Skeletal muscle tissue (tissue), 3 donors: ENCODE measurements at regions not wholly inside any gene's neighbourhood (a gene's known extent, or its start where the extent isn't known, plus 50 kb on each side); places are given as distances from the start of the nearest gene placed in this dataset.

Experiments
- H3K27ac ChIP-seq: one replicate; pipeline ENCODE4 v1.7.0; 2013; ENCODE audit warnings: mild to moderate bottlenecking, low read depth, low read length, inconsistent platforms
- H3K27me3 ChIP-seq, 3 donors: one replicate each; pipeline ENCODE4 v1.7.0; 2013; ENCODE audit warnings: low read length in 3 of 3; ENCODE audit not compliant: control insufficient read depth in 3 of 3, insufficient read depth in 3 of 3
- H3K36me3 ChIP-seq, 3 donors: one replicate each; pipeline ENCODE4 v1.7.0; 2013; ENCODE audit warnings: low read length in 3 of 3; ENCODE audit not compliant: control insufficient read depth in 3 of 3, insufficient read depth in 3 of 3
- H3K4me1 ChIP-seq, 3 donors: one replicate each; pipeline ENCODE4 v1.7.0; 2013; ENCODE audit warnings: low read length in 3 of 3, mild to moderate bottlenecking in 3 of 3; ENCODE audit not compliant: control insufficient read depth in 3 of 3, insufficient read depth in 3 of 3
- H3K4me3 ChIP-seq, 3 donors: one replicate each; pipeline ENCODE4 v1.7.0; 2013; ENCODE audit warnings: low read length in 3 of 3
- H3K9ac ChIP-seq, 3 donors: one replicate each; pipeline ENCODE4 v1.7.0; 2013; ENCODE audit warnings: low read length in 3 of 3, mild to moderate bottlenecking in 3 of 3, moderate library complexity in 2 of 3, low read depth in 1 of 3
- H3K9me3 ChIP-seq, 3 donors: one replicate each; pipeline ENCODE4 v1.7.0; 2013; ENCODE audit warnings: low read length in 3 of 3; ENCODE audit not compliant: control insufficient read depth in 3 of 3
- donor health status: Osteomylitis.

- H3K27me3 ChIP-seq, result no peaks in the 10 kb centered on the region
- H3K9ac ChIP-seq, result no peak overlapping the region
- no peaks in the 10 kb centered on the region for H3K36me3 ChIP-seq
- H3K4me1 ChIP-seq, result peaks cover 4 to 13% (median 11%) of the 10 kb centered on the region in 3 donors
- no peak overlapping the region for H3K4me3 ChIP-seq
- H3K9me3 ChIP-seq, result no peaks in the 10 kb centered on the region
- no peak overlapping the region for H3K27ac ChIP-seq
These were observed 215.5 kb downstream of the ANKRD60 start for GRCh38 chr20:58012731-58013510.

- no peak overlapping the region for H3K27ac ChIP-seq
- H3K9ac ChIP-seq, result no peak overlapping the region
These were observed 216.4 kb downstream of the ANKRD60 start for GRCh38 chr20:58011947-58012610.

GRCh38 chr20:58011106-58011946, 217.1 kb downstream of the ANKRD60 start:
- no peaks in the 10 kb centered on the region for H3K36me3 ChIP-seq
- H3K9ac ChIP-seq, result no peak overlapping the region
- no peak overlapping the region for H3K4me3 ChIP-seq
- no peaks in the 10 kb centered on the region for H3K27me3 ChIP-seq
- H3K4me1 ChIP-seq, result peaks cover 0 to 6% (median 5%) of the 10 kb centered on the region in 3 donors
- H3K9me3 ChIP-seq, result no peaks in the 10 kb centered on the region
- H3K27ac ChIP-seq, result no peak overlapping the region

More at GRCh38 chr20:58011947-58012610, 216.4 kb downstream of the ANKRD60 start:
- no peak overlapping the region for H3K4me3 ChIP-seq
- no peaks in the 10 kb centered on the region for H3K9me3 ChIP-seq
- no peaks in the 10 kb centered on the region for H3K36me3 ChIP-seq
- H3K4me1 ChIP-seq, result peaks cover 0 to 6% (median 5%) of the 10 kb centered on the region in 3 donors
- no peaks in the 10 kb centered on the region for H3K27me3 ChIP-seq

GRCh38 chr20:58010666-58011065, 217.8 kb downstream of the ANKRD60 start:
- Histone ChIP-seq H3K27ac (no peak overlapping the region), H3K27me3 (no peaks in the 10 kb centered on the region), H3K4me1 (peaks cover 0 to 6% (median 5%) of the 10 kb centered on the region in 3 donors), H3K36me3 (no peaks in the 10 kb centered on the region), H3K4me3 (no peak overlapping the region), H3K9me3 (no peaks in the 10 kb centered on the region), H3K9ac (no peak overlapping the region)

GRCh38 chr20:58010186-58010585, 218.3 kb downstream of the ANKRD60 start:
- Histone ChIP-seq H3K36me3 (no peaks in the 10 kb centered on the region), H3K4me3 (no peak overlapping the region), H3K4me1 (peaks cover 0 to 6% (median 5%) of the 10 kb centered on the region in 3 donors), H3K27ac (no peak overlapping the region), H3K27me3 (no peaks in the 10 kb centered on the region), H3K9ac (no peak overlapping the region), H3K9me3 (no peaks in the 10 kb centered on the region)

- Histone ChIP-seq H3K27ac (no peak overlapping the region), H3K4me1 (peaks cover 0 to 6% (median 5%) of the 10 kb centered on the region in 3 donors), H3K27me3 (no peaks in the 10 kb centered on the region), H3K9ac (no peak overlapping the region), H3K9me3 (no peaks in the 10 kb centered on the region), H3K36me3 (no peaks in the 10 kb centered on the region), H3K4me3 (no peak overlapping the region)
These were observed 219.6 kb downstream of the ANKRD60 start for GRCh38 chr20:58008866-58009265.

- Histone ChIP-seq H3K4me3 (no peak overlapping the region), H3K27ac (no peak overlapping the region), H3K9ac (no peak overlapping the region), H3K9me3 (no peaks in the 10 kb centered on the region), H3K27me3 (no peaks in the 10 kb centered on the region), H3K36me3 (no peaks in the 10 kb centered on the region), H3K4me1 (peaks cover 0 to 6% (median 5%) of the 10 kb centered on the region in 3 donors)
These were observed 220.0 kb downstream of the ANKRD60 start for GRCh38 chr20:58008413-58008812.

GRCh38 chr20:58007947-58008346, 220.5 kb downstream of the ANKRD60 start:
- H3K4me1 ChIP-seq, result peaks cover 0 to 6% (median 5%) of the 10 kb centered on the region in 3 donors
- no peaks in the 10 kb centered on the region for H3K27me3 ChIP-seq
- H3K27ac ChIP-seq, result no peak overlapping the region
- H3K9ac ChIP-seq, result no peak overlapping the region
- no peaks in the 10 kb centered on the region for H3K36me3 ChIP-seq
- no peak overlapping the region for H3K4me3 ChIP-seq
- H3K9me3 ChIP-seq, result no peaks in the 10 kb centered on the region

GRCh38 chr20:58006346-58007316, 221.8 kb downstream of the ANKRD60 start:
- no peak overlapping the region for H3K27ac ChIP-seq
- no peaks in the 10 kb centered on the region for H3K9me3 ChIP-seq
- no peak overlapping the region for H3K4me3 ChIP-seq
- H3K27me3 ChIP-seq, result no peaks in the 10 kb centered on the region
- no peak overlapping the region for H3K9ac ChIP-seq
- peaks cover 3 to 7% (median 7%) of the 10 kb centered on the region in 3 donors for H3K4me1 ChIP-seq
- H3K36me3 ChIP-seq, result no peaks in the 10 kb centered on the region
